Skeletal muscle tissue (tissue), 3 donors: ENCODE measurements at regions not wholly inside any gene's neighbourhood (a gene's known extent, or its start where the extent isn't known, plus 50 kb on each side); places are given as distances from the start of the nearest gene placed in this dataset.

ENCODE experiments used
- H3K27ac ChIP-seq: one replicate; pipeline ENCODE4 v1.7.0; 2013; ENCODE audit warnings: mild to moderate bottlenecking, low read depth, low read length, inconsistent platforms
- H3K27me3 ChIP-seq, 3 donors: one replicate each; pipeline ENCODE4 v1.7.0; 2013; ENCODE audit warnings: low read length in 3 of 3; ENCODE audit not compliant: control insufficient read depth in 3 of 3, insufficient read depth in 3 of 3
- H3K36me3 ChIP-seq, 3 donors: one replicate each; pipeline ENCODE4 v1.7.0; 2013; ENCODE audit warnings: low read length in 3 of 3; ENCODE audit not compliant: control insufficient read depth in 3 of 3, insufficient read depth in 3 of 3
- H3K4me1 ChIP-seq, 3 donors: one replicate each; pipeline ENCODE4 v1.7.0; 2013; ENCODE audit warnings: low read length in 3 of 3, mild to moderate bottlenecking in 3 of 3; ENCODE audit not compliant: control insufficient read depth in 3 of 3, insufficient read depth in 3 of 3
- H3K4me3 ChIP-seq, 3 donors: one replicate each; pipeline ENCODE4 v1.7.0; 2013; ENCODE audit warnings: low read length in 3 of 3
- H3K9ac ChIP-seq, 3 donors: one replicate each; pipeline ENCODE4 v1.7.0; 2013; ENCODE audit warnings: low read length in 3 of 3, mild to moderate bottlenecking in 3 of 3, moderate library complexity in 2 of 3, low read depth in 1 of 3
- H3K9me3 ChIP-seq, 3 donors: one replicate each; pipeline ENCODE4 v1.7.0; 2013; ENCODE audit warnings: low read length in 3 of 3; ENCODE audit not compliant: control insufficient read depth in 3 of 3
- donor health status: Osteomylitis.

GRCh38 chr3:82790307-82791097 lies 1029.1 kb upstream of the GBE1 start:
- H3K36me3 ChIP-seq: no peaks in the 10 kb centered on the region
- no peak overlapping the region for H3K4me3 ChIP-seq
- no peaks in the 10 kb centered on the region for H3K9me3 ChIP-seq
- H3K9ac ChIP-seq: no peak overlapping the region
- H3K4me1 ChIP-seq: no peaks in the 10 kb centered on the region
- H3K27me3 ChIP-seq: no peaks in the 10 kb centered on the region
- no peak overlapping the region for H3K27ac ChIP-seq

GRCh38 chr3:82783194-82783593 lies 1021.7 kb upstream of the GBE1 start:
- Histone ChIP-seq H3K9ac (no peak overlapping the region), H3K27me3 (no peaks in the 10 kb centered on the region), H3K4me1 (no peaks in the 10 kb centered on the region), H3K9me3 (no peaks in the 10 kb centered on the region), H3K4me3 (no peak overlapping the region), H3K27ac (no peak overlapping the region), H3K36me3 (no peaks in the 10 kb centered on the region)

- no peak overlapping the region for H3K4me3 ChIP-seq
- H3K9ac ChIP-seq: no peak overlapping the region
- no peaks in the 10 kb centered on the region for H3K36me3 ChIP-seq
- no peaks in the 10 kb centered on the region for H3K9me3 ChIP-seq
- no peak overlapping the region for H3K27ac ChIP-seq
- no peaks in the 10 kb centered on the region for H3K27me3 ChIP-seq
- no peaks in the 10 kb centered on the region for H3K4me1 ChIP-seq
Observed at GRCh38 chr3:82773207-82773606, 1011.8 kb upstream of the GBE1 start.

- no peaks in the 10 kb centered on the region for H3K27me3 ChIP-seq
- H3K4me1 ChIP-seq: no peaks in the 10 kb centered on the region
- no peaks in the 10 kb centered on the region for H3K9me3 ChIP-seq
- H3K36me3 ChIP-seq: no peaks in the 10 kb centered on the region
- H3K9ac ChIP-seq: no peak overlapping the region
- H3K4me3 ChIP-seq: no peak overlapping the region
- H3K27ac ChIP-seq: no peak overlapping the region
Observed at GRCh38 chr3:82764521-82764920, 1003.1 kb upstream of the GBE1 start.

- no peaks in the 10 kb centered on the region for H3K36me3 ChIP-seq
- H3K4me3 ChIP-seq: no peak overlapping the region
- no peak overlapping the region for H3K9ac ChIP-seq
- H3K27ac ChIP-seq: no peak overlapping the region
- H3K9me3 ChIP-seq: no peaks in the 10 kb centered on the region
- no peaks in the 10 kb centered on the region for H3K27me3 ChIP-seq
- H3K4me1 ChIP-seq: no peaks in the 10 kb centered on the region
Observed at GRCh38 chr3:82761858-82762257, 1000.4 kb upstream of the GBE1 start.

GRCh38 chr3:82745544-82745943 lies 984.1 kb upstream of the GBE1 start:
- Histone ChIP-seq H3K9me3 (peaks cover 0 to 2% (median 0%) of the 10 kb centered on the region in 3 donors), H3K27ac (no peak overlapping the region), H3K36me3 (no peaks in the 10 kb centered on the region)

GRCh38 chr3:82743196-82743595 lies 981.8 kb upstream of the GBE1 start:
- H3K9ac ChIP-seq: no peak overlapping the region
- no peaks in the 10 kb centered on the region for H3K27me3 ChIP-seq
- H3K36me3 ChIP-seq: no peaks in the 10 kb centered on the region
- peaks cover 0 to 2% (median 0%) of the 10 kb centered on the region in 3 donors for H3K9me3 ChIP-seq
- no peaks in the 10 kb centered on the region for H3K4me1 ChIP-seq
- no peak overlapping the region for H3K27ac ChIP-seq
- H3K4me3 ChIP-seq: no peak overlapping the region

More at GRCh38 chr3:82745544-82745943, 984.1 kb upstream of the GBE1 start:
- Histone ChIP-seq H3K9ac (no peak overlapping the region), H3K27me3 (no peaks in the 10 kb centered on the region), H3K4me1 (no peaks in the 10 kb centered on the region), H3K4me3 (no peak overlapping the region)

GRCh38 chr3:82741346-82741745 lies 979.9 kb upstream of the GBE1 start:
- peaks cover 0 to 2% (median 0%) of the 10 kb centered on the region in 3 donors for H3K9me3 ChIP-seq
- H3K27ac ChIP-seq: no peak overlapping the region
- H3K4me1 ChIP-seq: no peaks in the 10 kb centered on the region
- no peak overlapping the region for H3K9ac ChIP-seq
- H3K36me3 ChIP-seq: no peaks in the 10 kb centered on the region
- H3K4me3 ChIP-seq: no peak overlapping the region
- H3K27me3 ChIP-seq: no peaks in the 10 kb centered on the region

- Histone ChIP-seq H3K9me3 (peaks cover 0 to 2% (median 0%) of the 10 kb centered on the region in 3 donors), H3K27ac (no peak overlapping the region), H3K4me1 (no peaks in the 10 kb centered on the region), H3K4me3 (no peak overlapping the region), H3K27me3 (no peaks in the 10 kb centered on the region), H3K9ac (no peak overlapping the region), H3K36me3 (no peaks in the 10 kb centered on the region)
Observed at GRCh38 chr3:82739390-82739789, 977.9 kb upstream of the GBE1 start.

GRCh38 chr3:82736696-82737277 lies 975.3 kb upstream of the GBE1 start:
- no peaks in the 10 kb centered on the region for H3K4me1 ChIP-seq
- no peak overlapping the region for H3K4me3 ChIP-seq
- H3K9me3 ChIP-seq: no peaks in the 10 kb centered on the region
- no peaks in the 10 kb centered on the region for H3K27me3 ChIP-seq
- no peaks in the 10 kb centered on the region for H3K36me3 ChIP-seq
- no peak overlapping the region for H3K27ac ChIP-seq
- no peak overlapping the region for H3K9ac ChIP-seq
